ENCODE measurements at regions not wholly inside any gene's neighbourhood (a gene's known extent, or its start where the extent isn't known, plus 50 kb on each side); places are given as distances from the start of the nearest gene placed in this dataset.
"Not testable (repeated sequence)": the region's sequence is repeated elsewhere in the genome, so short reads cannot be mapped to it uniquely, and the experiment has no call there.

GRCh38 chr1:146484195-146484594 lies 255.4 kb upstream of the NOTCH2NLA start:
- TF ChIP-seq POLR2A (IDR thresholded peaks at IDR 0.05): not testable (repeated sequence)
- TF ChIP-seq, protein P1, sequence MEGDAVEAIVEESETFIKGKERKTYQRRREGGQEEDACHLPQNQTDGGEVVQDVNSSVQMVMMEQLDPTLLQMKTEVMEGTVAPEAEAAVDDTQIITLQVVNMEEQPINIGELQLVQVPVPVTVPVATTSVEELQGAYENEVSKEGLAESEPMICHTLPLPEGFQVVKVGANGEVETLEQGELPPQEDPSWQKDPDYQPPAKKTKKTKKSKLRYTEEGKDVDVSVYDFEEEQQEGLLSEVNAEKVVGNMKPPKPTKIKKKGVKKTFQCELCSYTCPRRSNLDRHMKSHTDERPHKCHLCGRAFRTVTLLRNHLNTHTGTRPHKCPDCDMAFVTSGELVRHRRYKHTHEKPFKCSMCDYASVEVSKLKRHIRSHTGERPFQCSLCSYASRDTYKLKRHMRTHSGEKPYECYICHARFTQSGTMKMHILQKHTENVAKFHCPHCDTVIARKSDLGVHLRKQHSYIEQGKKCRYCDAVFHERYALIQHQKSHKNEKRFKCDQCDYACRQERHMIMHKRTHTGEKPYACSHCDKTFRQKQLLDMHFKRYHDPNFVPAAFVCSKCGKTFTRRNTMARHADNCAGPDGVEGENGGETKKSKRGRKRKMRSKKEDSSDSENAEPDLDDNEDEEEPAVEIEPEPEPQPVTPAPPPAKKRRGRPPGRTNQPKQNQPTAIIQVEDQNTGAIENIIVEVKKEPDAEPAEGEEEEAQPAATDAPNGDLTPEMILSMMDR (IDR thresholded peaks at IDR 0.05): not testable (repeated sequence)
